Astrocyte (in vitro differentiated cells and primary cell): ENCODE measurements at regions not wholly inside any gene's neighbourhood (a gene's known extent, or its start where the extent isn't known, plus 50 kb on each side); places are given as distances from the start of the nearest gene placed in this dataset.
A peak's percentile ranks its signal among the peaks of the same experiment; 100 is the strongest.

Source experiments
- DNase-seq: peaks from one replicate; pipeline ENCODE4 v3.0.0-alpha.2; 2010; ENCODE audit warnings: low read depth
- FAIRE-seq: peaks from 2 replicates; lab custom pipeline; 2011; peaks lifted over from hg19 to GRCh38; lab: Jason Lieb, UNC
- H2AFZ ChIP-seq: 2 replicates; pipeline ENCODE4 v1.6.0; 2012; ENCODE audit warnings: low read depth, low read length, inconsistent platforms
- H3K27ac ChIP-seq: 2 replicates; pipeline ENCODE4 v1.5.1; 2011; ENCODE audit warnings: low read depth, low read length, inconsistent platforms
- H3K27me3 ChIP-seq: 2 replicates; pipeline ENCODE4 v1.6.0; 2011; ENCODE audit warnings: low read length, inconsistent platforms; ENCODE audit not compliant: insufficient read depth
- H3K36me3 ChIP-seq: 2 replicates; pipeline ENCODE4 v1.5.1; 2011; ENCODE audit warnings: low read length, inconsistent platforms; ENCODE audit not compliant: insufficient read depth
- H3K4me1 ChIP-seq: 2 replicates; pipeline ENCODE4 v1.5.1; 2011; ENCODE audit warnings: low read length, inconsistent platforms; ENCODE audit not compliant: insufficient read depth
- H3K4me2 ChIP-seq: 2 replicates; pipeline ENCODE4 v1.6.0; 2012; ENCODE audit warnings: low read length, inconsistent platforms
- H3K4me3 ChIP-seq: 2 replicates; pipeline ENCODE4 v1.5.1; 2011; ENCODE audit warnings: low read depth, mild to moderate bottlenecking, low read length, inconsistent platforms; ENCODE audit not compliant: insufficient read depth
- H3K79me2 ChIP-seq: 2 replicates; pipeline ENCODE4 v1.6.0; 2012; ENCODE audit warnings: mild to moderate bottlenecking, low read length, inconsistent platforms; ENCODE audit not compliant: insufficient read depth
- H3K9ac ChIP-seq: 2 replicates; pipeline ENCODE4 v1.6.0; 2012; ENCODE audit warnings: mild to moderate bottlenecking, low read length, inconsistent platforms
- H3K9me3 ChIP-seq: 2 replicates; pipeline ENCODE4 v1.5.1; 2012; ENCODE audit warnings: low read depth, mild to moderate bottlenecking, low read length, inconsistent platforms; ENCODE audit not compliant: insufficient read depth
- H4K20me1 ChIP-seq: 2 replicates; pipeline ENCODE4 v1.6.0; 2012; ENCODE audit warnings: low read length, inconsistent platforms; ENCODE audit not compliant: insufficient read depth
- H3K27ac Mint-ChIP-seq: one replicate; pipeline ENCODE4 v1.8.0; 2021; ENCODE audit warnings: mild to moderate bottlenecking, mixed read lengths; ENCODE audit not compliant: unreplicated experiment
- H3K27me3 Mint-ChIP-seq: one replicate; pipeline ENCODE4 v1.8.0; 2021; ENCODE audit warnings: low read depth, mixed read lengths; ENCODE audit not compliant: unreplicated experiment
- H3K36me3 Mint-ChIP-seq: one replicate; pipeline ENCODE4 v1.8.0; 2021; ENCODE audit warnings: low read depth, mixed read lengths; ENCODE audit not compliant: unreplicated experiment
- H3K4me1 Mint-ChIP-seq: one replicate; pipeline ENCODE4 v1.8.0; 2021; ENCODE audit warnings: low read depth, mixed read lengths; ENCODE audit not compliant: unreplicated experiment
- H3K4me3 Mint-ChIP-seq: one replicate; pipeline ENCODE4 v1.8.0; 2021; ENCODE audit warnings: mild to moderate bottlenecking, moderate library complexity, mixed read lengths; ENCODE audit not compliant: unreplicated experiment
- H3K9me3 Mint-ChIP-seq: one replicate; pipeline ENCODE4 v1.8.0; 2021; ENCODE audit warnings: mild to moderate bottlenecking, mixed read lengths; ENCODE audit not compliant: unreplicated experiment
- EZH2 ChIP-seq: IDR thresholded peaks from 2 replicates; pipeline ENCODE4 v1.6.1; 2012; ENCODE audit warnings: mild to moderate bottlenecking, low read length, inconsistent platforms; ENCODE audit not compliant: insufficient read depth
- TF ChIP-seq, protein P1 (sequence below): IDR thresholded peaks from 2 replicates; pipeline ENCODE4 v1.5.1; 2011; ENCODE audit warnings: low read depth, mild to moderate bottlenecking, inconsistent platforms, low read length, moderate library complexity; ENCODE audit not compliant: insufficient read depth

GRCh38 chr1:55329808-55330432 lies 114.8 kb upstream of the USP24 start:
- Mint-ChIP-seq H3K4me3 (no peak overlapping the region), H3K4me1 (no peaks in the 10 kb centered on the region), H3K27me3 (peaks cover 50% of the 10 kb centered on the region), H3K9me3 (no peaks in the 10 kb centered on the region), H3K36me3 (no peaks in the 10 kb centered on the region), H3K27ac (no peak overlapping the region)
- FAIRE-seq (no peak), DNase-seq (no peak)
- no peaks in the 10 kb centered on the region for H4K20me1 ChIP-seq
- no peaks in the 10 kb centered on the region for H3K9me3 ChIP-seq
- no peak overlapping the region for H3K4me2 ChIP-seq
- peaks cover 6% of the 10 kb centered on the region for H3K4me1 ChIP-seq
- no peak overlapping the region for H3K27ac ChIP-seq
- no peaks in the 10 kb centered on the region for H3K79me2 ChIP-seq
- no peak overlapping the region for H2AFZ ChIP-seq
- no peaks in the 10 kb centered on the region for H3K27me3 ChIP-seq
- H3K36me3 ChIP-seq = no peaks in the 10 kb centered on the region
- H3K9ac ChIP-seq = no peak overlapping the region
- H3K4me3 ChIP-seq = no peak overlapping the region
- TF ChIP-seq, protein P1, sequence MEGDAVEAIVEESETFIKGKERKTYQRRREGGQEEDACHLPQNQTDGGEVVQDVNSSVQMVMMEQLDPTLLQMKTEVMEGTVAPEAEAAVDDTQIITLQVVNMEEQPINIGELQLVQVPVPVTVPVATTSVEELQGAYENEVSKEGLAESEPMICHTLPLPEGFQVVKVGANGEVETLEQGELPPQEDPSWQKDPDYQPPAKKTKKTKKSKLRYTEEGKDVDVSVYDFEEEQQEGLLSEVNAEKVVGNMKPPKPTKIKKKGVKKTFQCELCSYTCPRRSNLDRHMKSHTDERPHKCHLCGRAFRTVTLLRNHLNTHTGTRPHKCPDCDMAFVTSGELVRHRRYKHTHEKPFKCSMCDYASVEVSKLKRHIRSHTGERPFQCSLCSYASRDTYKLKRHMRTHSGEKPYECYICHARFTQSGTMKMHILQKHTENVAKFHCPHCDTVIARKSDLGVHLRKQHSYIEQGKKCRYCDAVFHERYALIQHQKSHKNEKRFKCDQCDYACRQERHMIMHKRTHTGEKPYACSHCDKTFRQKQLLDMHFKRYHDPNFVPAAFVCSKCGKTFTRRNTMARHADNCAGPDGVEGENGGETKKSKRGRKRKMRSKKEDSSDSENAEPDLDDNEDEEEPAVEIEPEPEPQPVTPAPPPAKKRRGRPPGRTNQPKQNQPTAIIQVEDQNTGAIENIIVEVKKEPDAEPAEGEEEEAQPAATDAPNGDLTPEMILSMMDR = no peak
- TF ChIP-seq EZH2 = no peak

- FAIRE-seq = no peak
- peaks cover 45% of the 10 kb centered on the region for H3K27me3 Mint-ChIP-seq
- no peaks in the 10 kb centered on the region for H3K4me1 Mint-ChIP-seq
- H3K36me3 Mint-ChIP-seq = no peaks in the 10 kb centered on the region
- H2AFZ ChIP-seq = no peak overlapping the region
- H3K4me3 ChIP-seq = no peak overlapping the region
- H3K36me3 ChIP-seq = no peaks in the 10 kb centered on the region
- H3K4me3 Mint-ChIP-seq = no peak overlapping the region
- DNase-seq = no peak
- no peak overlapping the region for H3K27ac ChIP-seq
- no peaks in the 10 kb centered on the region for H3K9me3 ChIP-seq
- no peak for TF ChIP-seq EZH2
- TF ChIP-seq, protein P1 = no peak
- H4K20me1 ChIP-seq = no peaks in the 10 kb centered on the region
- H3K4me1 ChIP-seq = peaks cover 3% of the 10 kb centered on the region
- no peak overlapping the region for H3K4me2 ChIP-seq
- H3K9me3 Mint-ChIP-seq = no peaks in the 10 kb centered on the region
- H3K9ac ChIP-seq = no peak overlapping the region
- H3K79me2 ChIP-seq = no peaks in the 10 kb centered on the region
- H3K27ac Mint-ChIP-seq = no peak overlapping the region
- no peaks in the 10 kb centered on the region for H3K27me3 ChIP-seq
Measured at GRCh38 chr1:55329091-55329490, 113.9 kb upstream of the USP24 start.

- no peaks in the 10 kb centered on the region for H3K9me3 Mint-ChIP-seq
- no peak for DNase-seq
- H3K36me3 Mint-ChIP-seq = peaks cover 4% of the 10 kb centered on the region
- Histone ChIP-seq H3K27me3 (no peaks in the 10 kb centered on the region), H3K9me3 (no peaks in the 10 kb centered on the region), H3K4me2 (no peak overlapping the region), H2AFZ (no peak overlapping the region), H3K79me2 (no peaks in the 10 kb centered on the region), H4K20me1 (no peaks in the 10 kb centered on the region), H3K36me3 (no peaks in the 10 kb centered on the region), H3K27ac (no peak overlapping the region), H3K4me1 (peaks cover 3% of the 10 kb centered on the region), H3K9ac (no peak overlapping the region), H3K4me3 (no peak overlapping the region)
- H3K27ac Mint-ChIP-seq = peak overlapping the region; percentile 11
- TF ChIP-seq, protein P1 = no peak
- no peak for TF ChIP-seq EZH2
- FAIRE-seq = no peak
- H3K4me3 Mint-ChIP-seq = no peak overlapping the region
- H3K4me1 Mint-ChIP-seq = no peaks in the 10 kb centered on the region
- H3K27me3 Mint-ChIP-seq = peaks cover 40% of the 10 kb centered on the region
Measured at GRCh38 chr1:55326496-55327243, 111.5 kb upstream of the USP24 start.
